Ishikawa (cell line): ENCODE measurements at regions not wholly inside any gene's neighbourhood (a gene's known extent, or its start where the extent isn't known, plus 50 kb on each side); places are given as distances from the start of the nearest gene placed in this dataset.

Source experiments
- EGR1 ChIP-seq: IDR thresholded peaks from 2 replicates; pipeline ENCODE4 v1.6.1; 2012
- EP300 ChIP-seq: IDR thresholded peaks from 2 replicates; pipeline ENCODE4 v1.6.1; 2012; ENCODE audit warnings: borderline replicate concordance
- FOXM1 ChIP-seq: IDR thresholded peaks from 2 replicates; pipeline ENCODE4 v1.6.1; 2012; ENCODE audit warnings: low read depth, borderline replicate concordance
- RAD21 ChIP-seq: IDR thresholded peaks from 2 replicates; pipeline ENCODE4 v1.6.1; 2012; ENCODE audit warnings: low read depth
- TEAD4 ChIP-seq: IDR thresholded peaks from 2 replicates; pipeline ENCODE4 v1.6.1; 2012
- TF ChIP-seq, protein P1 (sequence below): IDR thresholded peaks from 2 replicates; pipeline ENCODE4 v1.6.1; 2012
- TF ChIP-seq, protein P2 (sequence below): IDR thresholded peaks from 2 replicates; pipeline ENCODE4 v1.6.1; 2012; ENCODE audit warnings: low read depth, mild to moderate bottlenecking

DNA sequence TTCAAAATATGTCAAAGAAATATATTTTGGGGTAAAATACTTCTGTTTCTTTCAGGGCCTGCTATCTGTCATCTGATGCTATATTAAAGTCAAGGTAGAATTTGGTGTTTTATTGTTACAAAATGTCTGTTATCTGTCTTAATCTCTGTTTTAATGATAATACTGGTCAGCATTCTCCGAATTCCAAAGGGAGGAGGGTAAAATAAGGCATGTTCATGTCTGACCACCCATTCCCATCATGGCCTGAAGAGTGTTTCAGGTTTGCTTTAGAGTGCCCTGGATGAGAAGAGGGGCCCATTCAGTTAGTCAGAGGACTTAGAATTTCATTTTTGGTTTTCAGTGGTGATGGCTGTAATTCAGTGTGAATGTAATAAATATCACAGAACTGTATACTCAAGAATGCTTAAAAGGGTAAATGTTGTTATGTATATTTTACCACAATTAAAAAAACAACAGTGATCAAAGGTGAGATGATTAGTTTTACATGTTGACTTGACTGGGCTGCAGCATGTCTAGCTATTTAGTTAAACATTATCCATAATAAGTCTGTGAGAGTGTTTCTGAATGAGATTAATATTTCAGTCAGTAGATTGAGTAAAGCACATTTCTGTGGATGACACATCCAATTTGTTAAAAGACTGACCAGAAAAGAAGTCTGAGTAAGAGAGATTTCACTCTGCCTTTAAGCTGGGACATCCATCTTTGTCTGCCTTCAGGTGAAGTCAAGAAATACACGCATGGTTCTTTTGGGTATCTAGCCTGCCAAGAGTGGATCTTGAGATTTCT lies 467.9 kb upstream of the SYT4 start:
- TF ChIP-seq RAD21 (no peak), TEAD4 (no peak), EP300 (no peak), EGR1 (no peak), FOXM1 (no peak)
- TF ChIP-seq, protein P1, sequence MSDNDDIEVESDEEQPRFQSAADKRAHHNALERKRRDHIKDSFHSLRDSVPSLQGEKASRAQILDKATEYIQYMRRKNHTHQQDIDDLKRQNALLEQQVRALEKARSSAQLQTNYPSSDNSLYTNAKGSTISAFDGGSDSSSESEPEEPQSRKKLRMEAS: no peak
- TF ChIP-seq, protein P2, sequence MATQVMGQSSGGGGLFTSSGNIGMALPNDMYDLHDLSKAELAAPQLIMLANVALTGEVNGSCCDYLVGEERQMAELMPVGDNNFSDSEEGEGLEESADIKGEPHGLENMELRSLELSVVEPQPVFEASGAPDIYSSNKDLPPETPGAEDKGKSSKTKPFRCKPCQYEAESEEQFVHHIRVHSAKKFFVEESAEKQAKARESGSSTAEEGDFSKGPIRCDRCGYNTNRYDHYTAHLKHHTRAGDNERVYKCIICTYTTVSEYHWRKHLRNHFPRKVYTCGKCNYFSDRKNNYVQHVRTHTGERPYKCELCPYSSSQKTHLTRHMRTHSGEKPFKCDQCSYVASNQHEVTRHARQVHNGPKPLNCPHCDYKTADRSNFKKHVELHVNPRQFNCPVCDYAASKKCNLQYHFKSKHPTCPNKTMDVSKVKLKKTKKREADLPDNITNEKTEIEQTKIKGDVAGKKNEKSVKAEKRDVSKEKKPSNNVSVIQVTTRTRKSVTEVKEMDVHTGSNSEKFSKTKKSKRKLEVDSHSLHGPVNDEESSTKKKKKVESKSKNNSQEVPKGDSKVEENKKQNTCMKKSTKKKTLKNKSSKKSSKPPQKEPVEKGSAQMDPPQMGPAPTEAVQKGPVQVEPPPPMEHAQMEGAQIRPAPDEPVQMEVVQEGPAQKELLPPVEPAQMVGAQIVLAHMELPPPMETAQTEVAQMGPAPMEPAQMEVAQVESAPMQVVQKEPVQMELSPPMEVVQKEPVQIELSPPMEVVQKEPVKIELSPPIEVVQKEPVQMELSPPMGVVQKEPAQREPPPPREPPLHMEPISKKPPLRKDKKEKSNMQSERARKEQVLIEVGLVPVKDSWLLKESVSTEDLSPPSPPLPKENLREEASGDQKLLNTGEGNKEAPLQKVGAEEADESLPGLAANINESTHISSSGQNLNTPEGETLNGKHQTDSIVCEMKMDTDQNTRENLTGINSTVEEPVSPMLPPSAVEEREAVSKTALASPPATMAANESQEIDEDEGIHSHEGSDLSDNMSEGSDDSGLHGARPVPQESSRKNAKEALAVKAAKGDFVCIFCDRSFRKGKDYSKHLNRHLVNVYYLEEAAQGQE: no peak
